ENCODE measurements at regions not wholly inside any gene's neighbourhood (a gene's known extent, or its start where the extent isn't known, plus 50 kb on each side); places are given as distances from the start of the nearest gene placed in this dataset.

DNA sequence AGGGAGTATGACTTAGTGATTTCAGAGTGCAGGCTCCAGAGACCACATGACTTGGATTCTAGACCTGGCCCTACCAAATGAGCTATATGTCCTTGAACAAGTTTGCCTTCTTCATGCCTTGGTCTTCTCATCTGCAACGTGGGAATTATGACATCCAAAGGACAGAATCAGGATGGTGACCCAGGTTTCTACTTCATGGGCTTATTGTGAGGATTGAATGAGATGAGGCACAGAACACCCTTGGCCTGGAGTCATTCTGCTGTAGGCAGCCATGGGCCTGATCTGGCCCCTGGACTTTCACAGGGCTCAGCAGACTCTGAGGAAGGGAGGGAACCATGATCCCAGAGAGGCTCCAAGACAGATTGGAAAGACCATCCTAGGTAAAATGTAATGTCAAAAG lies 85.6 kb upstream of the HAAO start:
- no peaks in the 10 kb centered on the region for H3K9me3 Mint-ChIP-seq
- H3K27ac Mint-ChIP-seq: no peak overlapping the region
- H3K27me3 Mint-ChIP-seq (ENCODE audit: low read depth): no peaks in the 10 kb centered on the region
- peaks cover 13% of the 10 kb centered on the region for H3K4me1 Mint-ChIP-seq (ENCODE audit: low read depth)
- no peak overlapping the region for H3K4me3 Mint-ChIP-seq
- H3K36me3 Mint-ChIP-seq (ENCODE audit: low read depth): no peaks in the 10 kb centered on the region

DNA sequence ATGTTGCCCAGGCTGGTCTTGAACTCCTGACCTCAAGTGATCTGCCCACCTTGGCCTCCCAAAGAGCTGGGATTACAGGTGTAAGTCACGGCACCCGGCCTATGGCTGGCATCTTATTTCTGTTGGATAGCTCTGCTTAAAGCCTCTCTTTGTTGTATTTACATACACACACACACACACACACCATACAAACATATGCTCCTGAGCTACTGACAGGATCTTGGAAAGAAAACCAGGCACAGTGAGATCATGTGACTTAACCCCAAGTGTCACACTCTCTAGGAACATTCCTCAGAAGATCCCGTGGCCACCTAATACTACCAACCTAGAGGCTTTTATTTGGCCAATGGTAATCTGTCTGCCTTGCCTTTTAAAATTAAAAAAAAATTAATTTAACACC lies 85.1 kb upstream of the HAAO start:
- H3K4me3 Mint-ChIP-seq: no peak overlapping the region
- no peaks in the 10 kb centered on the region for H3K27me3 Mint-ChIP-seq (ENCODE audit: low read depth)
- peaks cover 13% of the 10 kb centered on the region for H3K4me1 Mint-ChIP-seq (ENCODE audit: low read depth)
- H3K27ac Mint-ChIP-seq: no peak overlapping the region
- H3K9me3 Mint-ChIP-seq: no peaks in the 10 kb centered on the region
- H3K36me3 Mint-ChIP-seq (ENCODE audit: low read depth): no peaks in the 10 kb centered on the region

- peaks cover 7% of the 10 kb centered on the region for H3K4me1 Mint-ChIP-seq (ENCODE audit: low read depth)
- H3K27ac Mint-ChIP-seq: no peak overlapping the region
- H3K4me3 Mint-ChIP-seq: no peak overlapping the region
- no peaks in the 10 kb centered on the region for H3K36me3 Mint-ChIP-seq (ENCODE audit: low read depth)
- H3K27me3 Mint-ChIP-seq (ENCODE audit: low read depth): no peaks in the 10 kb centered on the region
- no peaks in the 10 kb centered on the region for H3K9me3 Mint-ChIP-seq
These were observed 84.0 kb upstream of the HAAO start for GRCh38 chr2:42876326-42876751.

- Mint-ChIP-seq H3K36me3 (ENCODE audit: low read depth) (no peaks in the 10 kb centered on the region), H3K4me3 (no peak overlapping the region), H3K27me3 (ENCODE audit: low read depth) (no peaks in the 10 kb centered on the region), H3K4me1 (ENCODE audit: low read depth) (peaks cover 7% of the 10 kb centered on the region), H3K9me3 (no peaks in the 10 kb centered on the region), H3K27ac (no peak overlapping the region)
These were observed 83.5 kb upstream of the HAAO start for GRCh38 chr2:42875880-42876279.

DNA sequence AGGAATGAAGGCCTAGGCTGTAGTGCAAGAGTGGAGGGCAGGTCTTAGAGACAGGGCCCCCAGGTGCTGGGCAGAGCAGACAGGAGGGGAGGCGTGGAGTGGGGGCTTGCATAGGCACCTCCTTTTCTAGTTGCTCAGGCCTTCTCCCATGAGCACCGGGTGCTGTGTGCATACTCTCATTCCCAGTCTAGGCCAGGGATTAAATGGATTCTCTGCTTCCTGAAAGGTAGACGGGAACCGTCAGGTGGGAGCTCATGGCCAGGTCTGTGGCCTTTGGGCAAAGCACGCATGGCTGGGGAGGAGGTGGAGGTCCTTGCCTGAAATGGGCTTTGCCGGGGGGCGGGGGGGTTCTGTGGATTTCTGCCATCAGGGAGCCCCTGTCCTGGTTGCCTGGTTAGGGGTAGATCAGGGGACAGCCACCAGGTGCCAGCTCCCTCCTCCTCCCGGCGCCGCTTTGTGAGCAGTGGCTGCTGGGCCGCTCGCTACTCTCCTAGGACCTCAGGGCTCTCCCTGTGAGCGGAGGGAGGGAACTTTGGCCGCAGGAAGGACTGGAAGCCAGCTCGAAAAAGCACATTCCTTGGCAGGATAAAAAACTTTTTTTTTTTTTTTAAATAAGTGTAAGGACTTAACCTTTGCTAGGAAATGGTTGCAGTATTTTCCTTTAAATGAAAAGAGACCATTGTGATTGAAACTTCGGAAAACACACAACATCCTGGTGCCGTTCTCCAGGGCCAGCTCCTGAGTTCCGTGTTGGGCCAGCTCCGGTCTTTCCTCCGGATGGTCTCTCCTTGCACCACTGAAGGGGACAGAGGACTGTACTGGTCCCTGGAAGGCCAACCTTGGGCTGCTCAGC lies 82.8 kb upstream of the HAAO start:
- no peak overlapping the region for H3K4me3 Mint-ChIP-seq
- H3K36me3 Mint-ChIP-seq (ENCODE audit: low read depth): no peaks in the 10 kb centered on the region
- no peaks in the 10 kb centered on the region for H3K27me3 Mint-ChIP-seq (ENCODE audit: low read depth)
- no peaks in the 10 kb centered on the region for H3K9me3 Mint-ChIP-seq
- no peak overlapping the region for H3K27ac Mint-ChIP-seq
- H3K4me1 Mint-ChIP-seq (ENCODE audit: low read depth): peaks cover 6% of the 10 kb centered on the region

DNA sequence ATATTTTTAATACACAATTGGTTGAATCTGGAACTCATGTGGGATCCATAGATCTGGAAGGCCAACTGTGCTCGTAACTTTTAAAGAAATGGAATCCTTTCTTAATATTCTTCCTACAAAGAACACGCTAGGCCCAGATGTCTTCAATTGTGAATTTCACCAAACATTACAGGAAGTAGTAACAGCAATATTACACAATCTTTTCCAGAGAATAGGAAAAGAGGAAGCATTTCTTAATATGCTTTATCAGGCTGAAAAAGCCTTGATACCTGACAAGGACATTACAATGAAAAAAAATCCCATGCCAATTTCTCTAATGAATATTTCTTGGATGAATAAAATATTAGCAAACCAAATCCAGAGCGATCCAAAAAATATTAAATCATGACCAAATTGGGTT lies 80.3 kb upstream of the HAAO start:
- H3K36me3 Mint-ChIP-seq (ENCODE audit: low read depth): no peaks in the 10 kb centered on the region
- no peak overlapping the region for H3K27ac Mint-ChIP-seq
- no peaks in the 10 kb centered on the region for H3K4me1 Mint-ChIP-seq (ENCODE audit: low read depth)
- H3K4me3 Mint-ChIP-seq: no peak overlapping the region
- peaks cover 16% of the 10 kb centered on the region for H3K9me3 Mint-ChIP-seq
- no peaks in the 10 kb centered on the region for H3K27me3 Mint-ChIP-seq (ENCODE audit: low read depth)

GRCh38 chr2:42871372-42871771 lies 79.0 kb upstream of the HAAO start:
- Mint-ChIP-seq H3K27me3 (ENCODE audit: low read depth) (no peaks in the 10 kb centered on the region), H3K4me1 (ENCODE audit: low read depth) (no peaks in the 10 kb centered on the region), H3K4me3 (no peak overlapping the region), H3K36me3 (ENCODE audit: low read depth) (no peaks in the 10 kb centered on the region), H3K9me3 (peaks cover 17% of the 10 kb centered on the region), H3K27ac (no peak overlapping the region)

DNA sequence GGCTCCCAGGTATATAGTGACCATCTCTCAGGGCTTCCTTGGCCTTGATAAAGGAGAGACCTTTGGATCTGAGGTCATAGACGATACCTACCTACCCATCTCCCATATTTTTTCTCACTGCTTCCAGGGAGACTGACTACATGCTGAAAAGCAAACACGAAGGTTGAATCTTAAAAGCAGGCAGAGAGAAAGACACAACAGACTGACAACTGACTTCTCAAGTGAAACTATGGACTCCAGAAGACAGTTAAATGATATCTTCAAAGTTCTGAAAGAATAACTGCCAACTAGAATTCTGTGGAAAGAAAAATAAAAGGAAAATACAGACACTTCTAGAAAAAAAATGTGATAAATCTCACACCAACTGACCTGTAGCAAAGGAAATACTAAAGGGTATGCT lies 76.5 kb upstream of the HAAO start:
- H3K4me1 Mint-ChIP-seq (ENCODE audit: low read depth): no peaks in the 10 kb centered on the region
- no peak overlapping the region for H3K4me3 Mint-ChIP-seq
- no peaks in the 10 kb centered on the region for H3K27me3 Mint-ChIP-seq (ENCODE audit: low read depth)
- H3K27ac Mint-ChIP-seq: no peak overlapping the region
- H3K36me3 Mint-ChIP-seq (ENCODE audit: low read depth): no peaks in the 10 kb centered on the region
- peaks cover 17% of the 10 kb centered on the region for H3K9me3 Mint-ChIP-seq

DNA sequence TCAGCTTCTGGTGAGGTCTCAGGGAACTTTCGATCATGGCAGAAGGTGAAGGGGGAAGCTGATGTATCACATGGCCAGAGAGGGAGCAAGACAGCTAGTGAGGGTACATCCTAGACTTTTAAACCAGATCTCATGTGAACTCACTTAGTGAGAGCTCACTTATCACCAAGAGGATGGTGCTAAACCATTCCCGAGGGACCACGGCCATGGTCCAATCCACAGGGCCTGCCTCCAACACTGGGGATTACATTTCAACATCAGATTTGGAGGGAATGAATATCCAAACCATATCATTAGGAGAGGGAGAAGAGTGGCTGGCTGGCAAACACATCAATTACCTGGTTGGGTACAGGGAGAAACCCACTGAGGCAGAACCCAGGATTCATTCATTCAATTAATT lies 75.7 kb upstream of the HAAO start:
- Mint-ChIP-seq H3K4me1 (ENCODE audit: low read depth) (no peaks in the 10 kb centered on the region), H3K27ac (no peak overlapping the region), H3K36me3 (ENCODE audit: low read depth) (no peaks in the 10 kb centered on the region), H3K9me3 (peaks cover 17% of the 10 kb centered on the region), H3K27me3 (ENCODE audit: low read depth) (no peaks in the 10 kb centered on the region), H3K4me3 (no peak overlapping the region)

DNA sequence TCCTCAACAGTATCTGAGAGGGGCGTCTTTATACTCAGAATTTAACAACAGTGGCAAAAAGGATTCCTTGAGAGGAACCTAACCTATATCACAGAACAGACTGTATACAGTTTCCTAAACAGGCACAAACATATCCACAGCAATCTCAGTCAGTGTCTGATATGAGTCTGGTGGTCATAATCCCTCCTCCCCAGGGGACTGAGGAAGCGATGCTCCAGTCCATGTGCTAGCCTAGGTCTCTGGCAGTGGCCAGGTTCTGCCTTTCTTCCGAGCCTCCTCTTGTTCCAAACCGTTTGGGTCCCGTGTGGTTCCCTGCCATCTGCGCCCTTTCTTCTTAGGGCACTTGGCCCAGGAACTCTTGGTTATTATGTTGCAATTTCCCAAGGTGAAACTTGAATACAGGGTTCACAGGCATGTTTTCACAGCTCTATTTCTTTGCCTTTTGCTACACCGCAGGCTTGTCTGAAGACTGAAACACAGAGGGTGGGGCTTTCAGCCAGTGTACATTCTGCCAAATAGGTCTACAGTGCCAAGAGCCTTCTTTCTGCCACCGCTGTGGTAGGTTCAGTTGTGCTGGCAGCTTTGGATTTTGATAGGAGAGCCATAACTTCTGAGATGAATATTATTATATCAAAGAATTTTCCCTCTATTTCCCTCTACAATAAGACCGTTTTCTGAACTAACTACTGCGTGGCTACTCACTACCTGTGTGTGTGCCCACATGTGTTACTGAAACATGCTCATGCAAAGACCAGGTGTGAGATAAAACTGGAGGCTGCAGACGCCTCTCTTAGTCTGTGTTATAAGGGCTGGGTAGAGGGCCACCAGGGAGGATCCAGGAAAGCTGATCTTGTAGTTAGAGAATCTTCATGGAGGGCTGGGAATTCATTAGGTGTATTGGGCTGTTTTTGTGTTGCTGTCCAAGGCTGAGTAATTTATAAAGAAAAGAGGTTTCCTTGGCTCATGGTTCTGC lies 75.0 kb upstream of the HAAO start:
- Mint-ChIP-seq H3K4me3 (no peak overlapping the region), H3K27ac (no peak overlapping the region), H3K36me3 (ENCODE audit: low read depth) (no peaks in the 10 kb centered on the region), H3K4me1 (ENCODE audit: low read depth) (no peaks in the 10 kb centered on the region), H3K9me3 (peaks cover 17% of the 10 kb centered on the region), H3K27me3 (ENCODE audit: low read depth) (no peaks in the 10 kb centered on the region)

DNA sequence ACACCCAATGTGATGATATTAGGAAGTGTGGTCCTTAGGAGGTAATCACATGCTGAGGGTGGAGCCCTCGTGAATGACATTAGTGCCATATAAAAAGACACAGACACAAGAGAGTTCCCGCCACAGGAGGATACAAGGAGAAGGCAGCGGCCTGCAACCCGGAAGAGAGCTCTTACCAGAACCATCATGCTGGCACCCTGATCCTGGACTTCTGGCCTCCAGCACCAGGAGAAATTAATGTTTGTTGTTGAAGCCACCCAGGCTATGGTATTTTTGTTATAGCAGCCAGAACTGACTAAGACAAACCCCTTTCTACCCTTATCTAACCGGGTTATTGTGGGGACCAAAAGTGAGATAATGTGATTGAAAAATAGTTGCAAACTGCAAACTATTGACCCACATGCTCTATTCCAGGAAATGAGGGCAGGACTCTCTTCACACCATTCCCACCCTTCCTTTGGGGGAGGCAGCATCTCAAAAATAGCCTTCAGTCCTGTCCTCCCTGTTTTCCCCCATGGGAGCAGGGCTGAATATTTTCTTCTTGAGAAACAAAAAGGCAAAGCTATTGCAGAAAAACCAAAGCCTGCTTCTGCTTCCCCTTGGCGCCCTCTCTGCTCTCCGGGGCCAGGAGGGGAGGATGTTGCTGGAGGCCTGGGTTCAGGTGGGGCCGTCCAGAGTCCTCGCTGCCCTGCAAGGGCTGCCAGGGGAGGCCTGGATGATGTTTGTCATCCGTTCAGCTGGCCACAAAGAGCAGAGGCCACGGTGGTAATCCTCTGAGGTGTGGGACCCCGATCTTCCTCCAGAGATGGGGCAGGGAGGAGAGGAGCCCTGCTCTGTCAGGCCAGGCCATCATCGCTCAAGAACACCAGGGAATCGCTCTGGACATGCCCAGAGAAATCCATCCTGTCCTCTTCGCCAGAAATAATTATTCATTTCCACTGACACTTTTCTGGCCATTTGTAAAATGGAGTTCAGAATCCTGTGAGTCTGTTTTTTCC lies 73.8 kb upstream of the HAAO start:
- H3K27me3 Mint-ChIP-seq (ENCODE audit: low read depth): no peaks in the 10 kb centered on the region
- H3K36me3 Mint-ChIP-seq (ENCODE audit: low read depth): no peaks in the 10 kb centered on the region
- H3K27ac Mint-ChIP-seq: no peak overlapping the region
- no peak overlapping the region for H3K4me3 Mint-ChIP-seq
- peaks cover 17% of the 10 kb centered on the region for H3K9me3 Mint-ChIP-seq
- no peaks in the 10 kb centered on the region for H3K4me1 Mint-ChIP-seq (ENCODE audit: low read depth)

DNA sequence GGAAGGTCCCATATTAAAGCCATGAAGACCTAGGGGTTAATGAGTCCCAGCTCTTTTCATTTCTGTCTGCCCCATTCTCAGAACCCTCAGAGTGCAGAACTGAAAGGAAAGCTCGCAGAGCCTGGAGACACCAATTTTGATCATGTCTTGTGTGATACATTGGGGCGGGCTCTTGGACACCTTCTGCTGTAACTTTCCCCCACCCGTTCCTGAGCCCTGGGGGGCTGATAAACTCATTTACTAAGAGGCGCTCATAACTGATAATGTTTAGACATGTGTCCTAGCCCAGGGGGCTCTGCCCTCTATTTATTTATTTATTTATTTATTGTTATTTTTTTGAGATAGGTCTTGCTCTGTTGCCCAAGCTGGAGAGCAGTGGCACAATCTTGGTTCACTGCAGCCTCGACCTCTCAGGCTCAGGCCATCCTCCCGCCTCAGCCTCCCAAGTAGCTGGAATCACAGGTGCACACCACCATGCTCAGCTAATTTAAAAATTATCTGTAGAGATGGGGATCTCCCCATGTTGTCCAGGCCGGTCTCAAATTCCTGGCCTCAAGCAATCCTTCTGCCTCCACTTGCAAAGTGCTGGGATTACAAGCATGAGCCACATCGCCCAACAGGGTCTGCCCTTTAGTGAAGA lies 72.4 kb upstream of the HAAO start:
- H3K27ac Mint-ChIP-seq: no peak overlapping the region
- H3K27me3 Mint-ChIP-seq (ENCODE audit: low read depth): no peaks in the 10 kb centered on the region
- peaks cover 17% of the 10 kb centered on the region for H3K9me3 Mint-ChIP-seq
- H3K4me3 Mint-ChIP-seq: no peak overlapping the region
- H3K36me3 Mint-ChIP-seq (ENCODE audit: low read depth): no peaks in the 10 kb centered on the region
- H3K4me1 Mint-ChIP-seq (ENCODE audit: low read depth): no peaks in the 10 kb centered on the region

DNA sequence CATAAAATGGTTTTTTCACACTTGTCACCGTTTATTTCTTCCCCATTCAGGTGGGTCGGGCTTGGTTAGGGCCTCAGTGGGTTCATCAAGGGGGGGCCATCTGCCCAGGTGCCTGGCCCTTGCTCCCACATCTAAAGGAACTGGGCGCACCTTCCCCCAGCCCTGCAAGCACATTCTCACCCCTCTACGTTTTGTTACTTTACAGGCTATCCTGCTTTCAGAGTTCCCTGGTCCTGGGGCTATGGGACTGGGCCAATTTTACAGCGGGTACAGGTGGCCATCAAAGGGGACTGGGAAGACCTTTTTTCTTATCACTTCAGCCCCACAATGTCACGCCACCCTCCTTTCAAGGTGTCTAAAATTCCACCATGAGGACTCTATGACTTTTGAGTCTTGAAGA lies 71.8 kb upstream of the HAAO start:
- no peaks in the 10 kb centered on the region for H3K36me3 Mint-ChIP-seq (ENCODE audit: low read depth)
- H3K27ac Mint-ChIP-seq: no peak overlapping the region
- no peaks in the 10 kb centered on the region for H3K4me1 Mint-ChIP-seq (ENCODE audit: low read depth)
- peaks cover 14% of the 10 kb centered on the region for H3K9me3 Mint-ChIP-seq
- H3K4me3 Mint-ChIP-seq: no peak overlapping the region
- no peaks in the 10 kb centered on the region for H3K27me3 Mint-ChIP-seq (ENCODE audit: low read depth)

- H3K9me3 Mint-ChIP-seq: peaks cover 10% of the 10 kb centered on the region
- H3K27me3 Mint-ChIP-seq (ENCODE audit: low read depth): no peaks in the 10 kb centered on the region
- no peak overlapping the region for H3K4me3 Mint-ChIP-seq
- H3K4me1 Mint-ChIP-seq (ENCODE audit: low read depth): no peaks in the 10 kb centered on the region
- H3K36me3 Mint-ChIP-seq (ENCODE audit: low read depth): no peaks in the 10 kb centered on the region
- no peak overlapping the region for H3K27ac Mint-ChIP-seq
These were observed 71.4 kb upstream of the HAAO start for GRCh38 chr2:42863751-42864150.

Measured in T-helper 1 cell treated with Interleukin-12 subunit alpha and Interleukin-12 subunit beta and Interleukin-4 antibody, amounts not matched to agents 30 μg/mL and 1 μg/mL, for 36 hours (primary cell).